Spleen (tissue), 11 donors: ENCODE measurements at regions not wholly inside any gene's neighbourhood (a gene's known extent, or its start where the extent isn't known, plus 50 kb on each side); places are given as distances from the start of the nearest gene placed in this dataset.
A peak's percentile ranks its signal among the peaks of the same experiment; 100 is the strongest.

ENCODE experiments used
- DNase-seq: peaks from one replicate; pipeline ENCODE4 v3.0.0-alpha.2; 2020
- H3K27ac ChIP-seq, 8 donors: fragments of 200-600 bp; sonication (generic) in 7 of 8; 1 replicate in 4 of 8; 2 replicates in 4 of 8; pipeline versions ENCODE4 v1.5.0 to v1.8.0; 2016 to 2021; ENCODE audit warnings: inconsistent platforms in 4 of 8, mild to moderate bottlenecking in 4 of 8, moderate library complexity in 1 of 8
- H3K27me3 ChIP-seq, 7 donors: fragments of 200-600 bp; sonication (generic) in 6 of 7; replicated peaks in 1 of 7; 1 replicate in 4 of 7; 2 replicates in 3 of 7; pipeline versions ENCODE4 v1.5.0 to v1.8.0; 2016 to 2021; ENCODE audit warnings: inconsistent platforms in 3 of 7, mild to moderate bottlenecking in 1 of 7
- H3K36me3 ChIP-seq, 6 donors: fragments of 200-600 bp; sonication (generic) in 5 of 6; 1 replicate in 4 of 6; 2 replicates in 2 of 6; pipeline versions ENCODE4 v1.5.0 to v1.8.0; 2016 to 2021; ENCODE audit warnings: inconsistent platforms in 2 of 6
- H3K4me1 ChIP-seq, 6 donors: fragments of 200-600 bp; sonication (generic) in 5 of 6; 1 replicate in 3 of 6; 2 replicates in 3 of 6; pipeline versions ENCODE4 v1.5.0 to v1.8.0; 2016 to 2021; ENCODE audit warnings: inconsistent platforms in 3 of 6
- H3K4me3 ChIP-seq, 8 donors: fragments of 200-600 bp; sonication (generic) in 7 of 8; 1 replicate in 4 of 8; 2 replicates in 4 of 8; pipeline versions ENCODE4 v1.5.0 to v1.8.0; 2016 to 2021; ENCODE audit warnings: inconsistent platforms in 4 of 8, mild to moderate bottlenecking in 4 of 8, moderate library complexity in 2 of 8
- H3K9me3 ChIP-seq, 8 donors: fragments of 200-600 bp; sonication (generic) in 7 of 8; 1 replicate in 4 of 8; 2 replicates in 4 of 8; pipeline versions ENCODE4 v1.5.0 to v1.8.0; 2016 to 2021; ENCODE audit warnings: inconsistent platforms in 4 of 8
- POLR2A ChIP-seq, 3 donors: fragments of 450-650 bp; IDR thresholded peaks; one replicate each; pipeline ENCODE4 v1.5.1; 2017; ENCODE audit warnings: antibody characterized with exemption in 3 of 3, mild to moderate bottlenecking in 1 of 3
- POLR2AphosphoS5 ChIP-seq, 3 donors: sonication (generic); formaldehyde crosslinking; IDR thresholded peaks; one replicate each; pipeline ENCODE4 v1.5.1; 2017; ENCODE audit warnings: antibody characterized with exemption in 3 of 3
- WGBS, 5 donors: extraction: QIAGEN DNeasy Blood & Tissue Kit in 3 of 5; methylation state at CpG; one replicate each; pipeline versions ENCODE4 v1.1.5 to v1.1.7; 2013 to 2018; 5-methylcytosine and 5-hydroxymethylcytosine counted together
- intact Hi-C: fragments of 100-400 bp; cut with DNase I; formaldehyde crosslinking; loops from one replicate; pipeline ENCODE4 v1.15.0; 2023; ENCODE audit warnings: low total_unique reads
- TF ChIP-seq, protein P1 (sequence below), 11 experiments: fragments of 200-600 bp in 7 of 11; fragments of 450-650 bp in 4 of 11; sonication (generic) in 4 of 11; IDR thresholded peaks in 8 of 11; conservative IDR thresholded peaks in 3 of 11; 1 replicate in 7 of 11; 2 replicates in 4 of 11; pipeline versions ENCODE4 v1.4.0 to v1.8.0; 2016 to 2021; ENCODE audit warnings: antibody characterized with exemption in 11 of 11, inconsistent platforms in 4 of 11, mild to moderate bottlenecking in 1 of 11
- donor health status: healthy with polysubstance abuse.
- donor health status: DM: no; HTN: no; CAD: no; lungs with moderate emphysema.
- donor health status: DM: no; HTN: no; CAD: no.
- donor health status: Bipolar disorder and iron deficiency.
- donor health status: healthy.
- donor health status: DM: no; HTN: no; CAD: no.
- donor health status: DM: yes; HTN: yes; CAD: no.

DNA sequence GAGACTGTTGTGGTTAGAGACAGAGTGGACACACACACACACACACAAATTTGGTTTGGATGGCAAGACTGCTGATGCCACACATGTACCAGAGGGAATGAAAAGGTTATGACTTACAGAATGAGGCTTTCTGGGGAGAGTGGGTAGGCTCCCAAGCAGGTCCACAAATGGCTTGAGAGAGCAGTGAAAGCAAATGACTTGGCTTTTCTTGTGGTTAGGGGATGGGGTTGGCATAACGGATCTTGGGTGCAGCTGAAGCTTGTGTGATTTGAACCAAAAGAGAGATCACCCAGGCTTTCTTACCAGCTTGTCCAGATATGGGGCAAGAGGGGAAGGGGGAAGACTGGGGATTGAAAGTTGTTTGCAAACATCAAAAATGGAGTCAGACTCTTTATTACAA is 73.9 kb upstream of the OLIG3 start:
- intact Hi-C loops, result no loop called here

DNA sequence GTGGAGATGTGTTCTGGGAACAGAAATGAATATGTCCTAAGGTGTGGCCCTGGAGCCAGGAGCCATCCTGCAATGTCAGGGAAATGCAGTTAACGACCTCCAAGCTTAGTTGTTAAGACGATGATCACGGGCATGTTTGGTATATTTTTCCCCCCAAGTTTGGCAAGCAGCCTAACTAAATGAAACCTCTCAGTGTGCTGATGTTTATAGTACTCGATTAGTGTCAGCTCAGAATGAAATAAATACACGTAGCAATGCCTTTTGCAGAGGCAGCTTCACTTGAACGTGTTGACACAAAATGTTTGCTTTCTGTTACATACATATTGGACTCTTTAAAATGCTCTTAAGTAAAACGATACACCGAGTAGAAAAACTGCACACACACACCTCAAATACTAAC is 76.2 kb upstream of the OLIG3 start:
- H3K9me3 ChIP-seq, result no peaks in the 10 kb centered on the region
- no peaks in the 10 kb centered on the region for H3K36me3 ChIP-seq
- H3K4me3 ChIP-seq, result no peak overlapping the region
- no peaks in the 10 kb centered on the region for H3K4me1 ChIP-seq
- TF ChIP-seq POLR2AphosphoS5 (IDR thresholded peaks at IDR 0.05), result no peak
- TF ChIP-seq, protein P1, sequence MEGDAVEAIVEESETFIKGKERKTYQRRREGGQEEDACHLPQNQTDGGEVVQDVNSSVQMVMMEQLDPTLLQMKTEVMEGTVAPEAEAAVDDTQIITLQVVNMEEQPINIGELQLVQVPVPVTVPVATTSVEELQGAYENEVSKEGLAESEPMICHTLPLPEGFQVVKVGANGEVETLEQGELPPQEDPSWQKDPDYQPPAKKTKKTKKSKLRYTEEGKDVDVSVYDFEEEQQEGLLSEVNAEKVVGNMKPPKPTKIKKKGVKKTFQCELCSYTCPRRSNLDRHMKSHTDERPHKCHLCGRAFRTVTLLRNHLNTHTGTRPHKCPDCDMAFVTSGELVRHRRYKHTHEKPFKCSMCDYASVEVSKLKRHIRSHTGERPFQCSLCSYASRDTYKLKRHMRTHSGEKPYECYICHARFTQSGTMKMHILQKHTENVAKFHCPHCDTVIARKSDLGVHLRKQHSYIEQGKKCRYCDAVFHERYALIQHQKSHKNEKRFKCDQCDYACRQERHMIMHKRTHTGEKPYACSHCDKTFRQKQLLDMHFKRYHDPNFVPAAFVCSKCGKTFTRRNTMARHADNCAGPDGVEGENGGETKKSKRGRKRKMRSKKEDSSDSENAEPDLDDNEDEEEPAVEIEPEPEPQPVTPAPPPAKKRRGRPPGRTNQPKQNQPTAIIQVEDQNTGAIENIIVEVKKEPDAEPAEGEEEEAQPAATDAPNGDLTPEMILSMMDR (IDR thresholded peaks at IDR 0.05 in 8 of 11, conservative IDR thresholded peaks at IDR 0.05 in 3 of 11), result no peak
- no peak for TF ChIP-seq POLR2A (IDR thresholded peaks at IDR 0.05)
- no peak for DNase-seq
- intact Hi-C loops, result no loop called here
- H3K27me3 ChIP-seq, result peaks cover 0 to 35% (median 0%) of the 10 kb centered on the region in 7 donors
- WGBS, 5 donors, result 69 to 83% (median 73%) methylated on average over 8 of the region's 8 CpGs
- no peak overlapping the region for H3K27ac ChIP-seq

More for the DNA sequence above, 73.9 kb upstream of the OLIG3 start:
- H3K27ac ChIP-seq, result no peak overlapping the region
- 52 to 65% (median 59%) methylated on average over 1 of the region's 1 CpG for WGBS, 5 donors
- no peaks in the 10 kb centered on the region for H3K36me3 ChIP-seq
- H3K4me3 ChIP-seq, result no peak overlapping the region
- H3K27me3 ChIP-seq, result peaks cover 0 to 20% (median 0%) of the 10 kb centered on the region in 7 donors
- no peaks in the 10 kb centered on the region for H3K4me1 ChIP-seq
- DNase-seq, result no peak
- H3K9me3 ChIP-seq, result no peaks in the 10 kb centered on the region
- TF ChIP-seq, protein P1 (IDR thresholded peaks at IDR 0.05 in 8 of 11, conservative IDR thresholded peaks at IDR 0.05 in 3 of 11), result no peak
- TF ChIP-seq POLR2AphosphoS5 (IDR thresholded peaks at IDR 0.05) (no peak), POLR2A (IDR thresholded peaks at IDR 0.05) (no peak)

DNA sequence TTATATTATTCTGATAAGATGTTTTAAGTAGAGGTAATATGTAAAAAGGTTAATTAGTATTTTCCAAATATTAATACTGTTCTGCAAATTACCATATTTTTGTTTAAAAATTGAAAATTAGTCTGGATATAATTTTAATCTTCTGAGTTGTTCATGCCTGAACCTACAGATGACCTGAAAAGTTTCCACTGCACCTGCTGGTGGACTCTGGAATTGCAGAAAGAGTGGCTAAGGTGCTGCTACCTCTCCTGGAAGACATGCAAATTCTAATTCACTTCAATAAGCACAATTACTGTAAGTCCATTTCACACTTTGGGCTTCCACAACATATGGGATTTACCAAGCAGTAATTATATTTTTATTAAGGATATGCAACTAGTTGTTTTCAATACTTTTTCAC is 77.7 kb upstream of the OLIG3 start:
- Histone ChIP-seq H3K27me3 (peaks cover 0 to 36% (median 0%) of the 10 kb centered on the region in 7 donors), H3K4me3 (no peak overlapping the region), H3K36me3 (no peaks in the 10 kb centered on the region), H3K27ac (no peak overlapping the region), H3K9me3 (no peaks in the 10 kb centered on the region), H3K4me1 (no peaks in the 10 kb centered on the region)
- intact Hi-C loops, result no loop called here
- no peak for DNase-seq
- TF ChIP-seq POLR2AphosphoS5 (IDR thresholded peaks at IDR 0.05) (no peak), POLR2A (IDR thresholded peaks at IDR 0.05) (no peak)
- TF ChIP-seq, protein P1 (IDR thresholded peaks at IDR 0.05 in 8 of 11, conservative IDR thresholded peaks at IDR 0.05 in 3 of 11), result peak; percentile 20 to 76 (median 62)

DNA sequence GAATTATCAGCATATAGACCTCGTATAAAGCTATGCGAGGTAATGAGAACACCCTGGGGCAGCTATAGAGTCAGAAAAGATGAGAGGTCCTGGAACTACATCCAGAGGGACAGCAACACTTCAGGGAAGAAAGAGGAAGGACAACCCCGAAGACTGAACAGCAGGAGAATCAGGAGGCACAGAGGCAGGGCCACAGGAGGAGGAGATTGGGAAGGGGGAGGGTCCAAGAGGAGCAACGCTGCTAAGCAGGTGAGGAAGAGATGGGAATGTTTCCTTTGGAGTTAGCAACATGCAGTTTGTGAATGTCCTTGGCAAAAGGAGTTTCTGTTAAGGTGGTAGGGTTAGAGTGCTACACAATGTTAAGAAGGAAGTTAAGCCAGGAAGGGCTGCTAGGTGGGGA is 79.5 kb upstream of the OLIG3 start:
- no peak for TF ChIP-seq POLR2A (IDR thresholded peaks at IDR 0.05)
- no peak for TF ChIP-seq POLR2AphosphoS5 (IDR thresholded peaks at IDR 0.05)
- TF ChIP-seq, protein P1 (IDR thresholded peaks at IDR 0.05 in 8 of 11, conservative IDR thresholded peaks at IDR 0.05 in 3 of 11), result no peak
- H3K27ac ChIP-seq, result no peak overlapping the region

More for the DNA sequence above, 79.5 kb upstream of the OLIG3 start:
- no peaks in the 10 kb centered on the region for H3K36me3 ChIP-seq
- no peak for DNase-seq
- no peaks in the 10 kb centered on the region for H3K4me1 ChIP-seq
- H3K27me3 ChIP-seq, result peaks cover 0 to 27% (median 0%) of the 10 kb centered on the region in 7 donors
- 65 to 76% (median 69%) methylated on average over 4 of the region's 4 CpGs for WGBS, 5 donors
- intact Hi-C loops, result no loop called here
- H3K4me3 ChIP-seq, result no peak overlapping the region
- H3K9me3 ChIP-seq, result no peaks in the 10 kb centered on the region
